Hepatocyte (in vitro differentiated cells): ENCODE measurements at regions not wholly inside any gene's neighbourhood (a gene's known extent, or its start where the extent isn't known, plus 50 kb on each side); places are given as distances from the start of the nearest gene placed in this dataset.

Experiments
- DNase-seq: peaks from one replicate; pipeline ENCODE4 v3.0.0-alpha.2; 2016; ENCODE audit warnings: low spot score
- H2AFZ ChIP-seq: fragments of 200-600 bp; sonication (generic); 2 replicates; pipeline ENCODE4 v1.6.0; 2016; ENCODE audit warnings: antibody characterized with exemption, mild to moderate bottlenecking
- H3K27ac ChIP-seq: fragments of 200-600 bp; sonication (generic); 2 replicates; pipeline ENCODE4 v1.5.1; 2016; ENCODE audit warnings: mild to moderate bottlenecking
- H3K27me3 ChIP-seq: fragments of 200-600 bp; sonication (generic); 2 replicates; pipeline ENCODE4 v1.6.1; 2016
- H3K36me3 ChIP-seq: fragments of 200-600 bp; sonication (generic); replicated peaks from 2 replicates; pipeline ENCODE4 v1.5.1; 2016; ENCODE audit warnings: low read depth; ENCODE audit not compliant: insufficient read depth
- H3K4me1 ChIP-seq: fragments of 200-600 bp; sonication (generic); 2 replicates; pipeline ENCODE4 v1.5.1; 2016; ENCODE audit warnings: mild to moderate bottlenecking, moderate library complexity; ENCODE audit not compliant: insufficient read depth
- H3K4me2 ChIP-seq: fragments of 200-600 bp; sonication (generic); 2 replicates; pipeline ENCODE4 v1.6.0; 2016
- H3K4me3 ChIP-seq: fragments of 200-600 bp; sonication (generic); 2 replicates; pipeline ENCODE4 v1.5.1; 2016; ENCODE audit warnings: mild to moderate bottlenecking
- H3K79me2 ChIP-seq: fragments of 200-600 bp; sonication (generic); 2 replicates; pipeline ENCODE4 v1.6.0; 2017; ENCODE audit warnings: mild to moderate bottlenecking
- H3K9me2 ChIP-seq: fragments of 200-600 bp; sonication (generic); replicated peaks from 2 replicates; pipeline ENCODE4 v1.6.0; 2017; ENCODE audit warnings: mild to moderate bottlenecking; ENCODE audit not compliant: insufficient read depth
- H3K9me3 ChIP-seq: fragments of 200-600 bp; sonication (generic); 2 replicates; pipeline ENCODE4 v1.5.1; 2016; ENCODE audit warnings: low read depth, mild to moderate bottlenecking
- H4K20me1 ChIP-seq: fragments of 200-600 bp; sonication (generic); 2 replicates; pipeline ENCODE4 v1.6.0; 2016; ENCODE audit warnings: mild to moderate bottlenecking; ENCODE audit not compliant: insufficient read depth, poor library complexity, severe bottlenecking
- EZH2 ChIP-seq: fragments of 200-600 bp; sonication (generic); IDR thresholded peaks from 2 replicates; pipeline ENCODE4 v1.6.1; 2016; ENCODE audit warnings: antibody characterized with exemption, mild to moderate bottlenecking, borderline replicate concordance
- EZH2phosphoT487 ChIP-seq: fragments of 200-600 bp; sonication (generic); IDR thresholded peaks from one replicate; pipeline ENCODE4 v1.6.1; 2018; ENCODE audit warnings: antibody characterized with exemption, mild to moderate bottlenecking, low read depth, moderate library complexity; ENCODE audit not compliant: unreplicated experiment, severe bottlenecking
- WGBS: methylation state at CpG from one replicate; pipeline ENCODE4 v1.1.6; 2016; ENCODE audit warnings: low lambda C conversion rate; ENCODE audit errors: missing lambda C conversion rate; 5-methylcytosine and 5-hydroxymethylcytosine counted together
- TF ChIP-seq, protein P1 (sequence below): fragments of 200-600 bp; sonication (generic); IDR thresholded peaks from 2 replicates; pipeline ENCODE4 v1.5.1; 2016; ENCODE audit warnings: antibody characterized with exemption, mild to moderate bottlenecking; ENCODE audit not compliant: poor library complexity

GRCh38 chr2:13128139-13128538, 411.4 kb downstream of the TRIB2 start:
- WGBS, result 24% methylated on average over 1 of the region's 1 CpG
- no peaks in the 10 kb centered on the region for H4K20me1 ChIP-seq
- H3K36me3 ChIP-seq, result no peaks in the 10 kb centered on the region
- H3K9me3 ChIP-seq, result no peaks in the 10 kb centered on the region
- H2AFZ ChIP-seq, result no peak overlapping the region
- DNase-seq, result no peak
- H3K4me2 ChIP-seq, result no peak overlapping the region
- H3K4me3 ChIP-seq, result no peak overlapping the region
- no peak overlapping the region for H3K27ac ChIP-seq
- H3K79me2 ChIP-seq, result no peaks in the 10 kb centered on the region
- H3K9me2 ChIP-seq, result no peaks in the 10 kb centered on the region
- TF ChIP-seq EZH2 (no peak), EZH2phosphoT487 (no peak)
- TF ChIP-seq, protein P1, sequence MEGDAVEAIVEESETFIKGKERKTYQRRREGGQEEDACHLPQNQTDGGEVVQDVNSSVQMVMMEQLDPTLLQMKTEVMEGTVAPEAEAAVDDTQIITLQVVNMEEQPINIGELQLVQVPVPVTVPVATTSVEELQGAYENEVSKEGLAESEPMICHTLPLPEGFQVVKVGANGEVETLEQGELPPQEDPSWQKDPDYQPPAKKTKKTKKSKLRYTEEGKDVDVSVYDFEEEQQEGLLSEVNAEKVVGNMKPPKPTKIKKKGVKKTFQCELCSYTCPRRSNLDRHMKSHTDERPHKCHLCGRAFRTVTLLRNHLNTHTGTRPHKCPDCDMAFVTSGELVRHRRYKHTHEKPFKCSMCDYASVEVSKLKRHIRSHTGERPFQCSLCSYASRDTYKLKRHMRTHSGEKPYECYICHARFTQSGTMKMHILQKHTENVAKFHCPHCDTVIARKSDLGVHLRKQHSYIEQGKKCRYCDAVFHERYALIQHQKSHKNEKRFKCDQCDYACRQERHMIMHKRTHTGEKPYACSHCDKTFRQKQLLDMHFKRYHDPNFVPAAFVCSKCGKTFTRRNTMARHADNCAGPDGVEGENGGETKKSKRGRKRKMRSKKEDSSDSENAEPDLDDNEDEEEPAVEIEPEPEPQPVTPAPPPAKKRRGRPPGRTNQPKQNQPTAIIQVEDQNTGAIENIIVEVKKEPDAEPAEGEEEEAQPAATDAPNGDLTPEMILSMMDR, result no peak
- no peaks in the 10 kb centered on the region for H3K4me1 ChIP-seq
- H3K27me3 ChIP-seq, result no peaks in the 10 kb centered on the region

DNA sequence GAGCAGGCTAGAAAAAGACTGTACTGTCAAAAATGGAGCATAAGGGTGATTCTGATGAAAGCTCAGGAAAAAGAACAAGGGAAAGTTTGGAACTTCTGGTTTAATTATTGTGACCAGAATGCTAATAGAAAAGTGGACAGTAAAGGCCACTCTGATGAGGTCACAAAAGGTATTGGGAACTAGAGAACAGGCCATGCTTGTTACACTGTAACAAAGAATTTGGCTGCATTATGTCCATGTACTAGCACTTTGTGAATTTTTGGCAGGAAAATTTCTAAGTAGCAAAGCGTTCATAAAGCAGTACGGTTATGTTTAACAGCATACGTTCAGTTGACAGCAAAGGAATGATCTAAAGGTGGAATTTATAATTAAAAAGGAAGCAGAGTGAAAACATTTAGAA, 418.6 kb downstream of the TRIB2 start:
- no peaks in the 10 kb centered on the region for H3K4me1 ChIP-seq
- no peak overlapping the region for H3K4me2 ChIP-seq
- H3K4me3 ChIP-seq, result no peak overlapping the region
- H3K9me3 ChIP-seq, result no peaks in the 10 kb centered on the region
- no peak overlapping the region for H3K27ac ChIP-seq
- DNase-seq, result no peak
- H4K20me1 ChIP-seq, result no peaks in the 10 kb centered on the region
- H3K36me3 ChIP-seq, result no peaks in the 10 kb centered on the region
- H2AFZ ChIP-seq, result no peak overlapping the region
- WGBS, result 79% methylated on average over 3 of the region's 3 CpGs
- TF ChIP-seq EZH2, result no peak
- TF ChIP-seq, protein P1, result no peak
- no peak for TF ChIP-seq EZH2phosphoT487
- no peaks in the 10 kb centered on the region for H3K9me2 ChIP-seq
- H3K79me2 ChIP-seq, result no peaks in the 10 kb centered on the region
- no peaks in the 10 kb centered on the region for H3K27me3 ChIP-seq

GRCh38 chr2:13135856-13136255, 419.1 kb downstream of the TRIB2 start:
- Histone ChIP-seq H3K27me3 (no peaks in the 10 kb centered on the region), H4K20me1 (no peaks in the 10 kb centered on the region), H2AFZ (no peak overlapping the region), H3K27ac (no peak overlapping the region), H3K4me3 (no peak overlapping the region), H3K4me1 (no peaks in the 10 kb centered on the region), H3K4me2 (no peak overlapping the region), H3K9me3 (no peaks in the 10 kb centered on the region), H3K79me2 (no peaks in the 10 kb centered on the region), H3K9me2 (no peaks in the 10 kb centered on the region), H3K36me3 (no peaks in the 10 kb centered on the region)
- no peak for DNase-seq
- WGBS, result 45% methylated on average over 1 of the region's 1 CpG
- no peak for TF ChIP-seq EZH2phosphoT487
- TF ChIP-seq, protein P1, result no peak
- no peak for TF ChIP-seq EZH2

DNA sequence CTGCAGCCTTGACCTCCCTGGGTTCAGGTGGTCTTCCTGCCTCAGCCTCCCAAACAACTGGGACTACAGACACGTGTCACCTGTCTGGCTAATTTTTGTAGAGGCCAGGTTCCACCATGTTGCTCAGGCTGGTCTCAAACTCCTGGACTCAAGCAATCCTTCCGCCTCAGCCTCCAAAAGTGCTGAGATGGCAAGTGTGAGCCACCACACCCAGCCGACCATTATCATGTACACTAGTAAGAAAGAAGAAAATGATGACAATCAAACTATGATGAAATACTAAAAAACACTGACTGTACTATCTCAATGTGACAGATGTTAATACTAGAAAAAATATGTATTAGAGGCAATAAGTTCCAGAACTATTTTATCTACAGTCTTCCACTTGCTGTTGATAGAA, 420.9 kb downstream of the TRIB2 start:
- TF ChIP-seq EZH2 (no peak), EZH2phosphoT487 (no peak)
- TF ChIP-seq, protein P1, result no peak
- WGBS, result 67% methylated on average over 3 of the region's 3 CpGs

More for the DNA sequence above, 420.9 kb downstream of the TRIB2 start:
- Histone ChIP-seq H3K4me1 (no peaks in the 10 kb centered on the region), H3K36me3 (no peaks in the 10 kb centered on the region), H3K9me3 (no peaks in the 10 kb centered on the region), H3K4me2 (no peak overlapping the region), H3K27ac (no peak overlapping the region), H3K79me2 (no peaks in the 10 kb centered on the region), H4K20me1 (no peaks in the 10 kb centered on the region), H2AFZ (no peak overlapping the region), H3K9me2 (no peaks in the 10 kb centered on the region), H3K4me3 (no peak overlapping the region), H3K27me3 (no peaks in the 10 kb centered on the region)
- no peak for DNase-seq
